H1 (cell line): ENCODE measurements at regions not wholly inside any gene's neighbourhood (a gene's known extent, or its start where the extent isn't known, plus 50 kb on each side); places are given as distances from the start of the nearest gene placed in this dataset.

Experiments
- CTCF ChIA-PET: fragments of 300-600 bp; sonication (Branson Sonifier 250); formaldehyde crosslinking; loops from one replicate; lab custom pipeline; 2021; ENCODE audit not compliant: partially characterized antibody; lab: Charles Lee
- POLR2A ChIA-PET: fragments of 300-600 bp; sonication (Branson Sonifier 250); formaldehyde crosslinking; loops from one replicate; lab custom pipeline; 2021; ENCODE audit warnings: inconsistent platforms; ENCODE audit not compliant: partially characterized antibody; lab: Charles Lee
- DNase-seq, 2 experiments: peaks; one replicate each; pipeline versions ENCODE4 v3.0.0 to v3.0.0-alpha.2; 2010 to 2022; ENCODE audit warnings: low spot score in 2 of 2, low read depth in 1 of 2, mixed read lengths in 1 of 2
- FAIRE-seq: peaks from 2 replicates; lab custom pipeline; 2011; peaks lifted over from hg19 to GRCh38; lab: Jason Lieb, UNC
- H2AFZ ChIP-seq: 2 replicates; pipeline ENCODE4 v1.8.1; 2012; ENCODE audit warnings: low read length, inconsistent platforms
- H2AK5ac ChIP-seq: 2 replicates; pipeline ENCODE4 v1.6.1; 2013; ENCODE audit warnings: low read depth, low read length
- H2BK120ac ChIP-seq: replicated peaks from 2 replicates; pipeline ENCODE3; 2013; ENCODE audit warnings: low read depth, low read length, inconsistent platforms
- H2BK12ac ChIP-seq: 2 replicates; pipeline ENCODE4 v1.6.1; 2013; ENCODE audit warnings: low read depth, low read length
- H2BK15ac ChIP-seq: 2 replicates; pipeline ENCODE4 v1.6.1; 2013; ENCODE audit warnings: low read length
- H2BK20ac ChIP-seq: 2 replicates; pipeline ENCODE4 v1.6.1; 2013; ENCODE audit warnings: low read length
- H2BK5ac ChIP-seq: 2 replicates; pipeline ENCODE4 v1.6.1; 2013; ENCODE audit warnings: low read depth, low read length
- H3K14ac ChIP-seq: 2 replicates; pipeline ENCODE4 v1.6.1; 2013; ENCODE audit warnings: inconsistent platforms; ENCODE audit not compliant: insufficient read length
- H3K18ac ChIP-seq: 2 replicates; pipeline ENCODE4 v1.6.1; 2013; ENCODE audit warnings: low read length; ENCODE audit errors: extremely low read depth
- H3K23ac ChIP-seq: 2 replicates; pipeline ENCODE4 v1.6.1; 2013; ENCODE audit warnings: inconsistent platforms; ENCODE audit not compliant: insufficient read length
- H3K23me2 ChIP-seq: 2 replicates; pipeline ENCODE4 v1.6.1; 2013; ENCODE audit warnings: low read depth, low read length
- H3K27ac ChIP-seq: 2 replicates; pipeline ENCODE4 v1.6.1; 2011; ENCODE audit warnings: low read depth, low read length, inconsistent platforms
- H3K27me3 ChIP-seq, 4 experiments: replicated peaks in 1 of 4; 1 replicate in 1 of 4; 2 replicates in 3 of 4; pipeline versions ENCODE4 v1.6.1 to v1.8.1; 2011 to 2013; ENCODE audit warnings: low read length in 3 of 4, mild to moderate bottlenecking in 3 of 4, inconsistent platforms in 2 of 4, mixed read lengths in 2 of 4, moderate library complexity in 1 of 4; ENCODE audit not compliant: control insufficient read depth in 3 of 4, insufficient read depth in 3 of 4; ENCODE audit errors: extremely low read depth in 1 of 4
- H3K36me3 ChIP-seq, 4 experiments: 2 replicates each; pipeline versions ENCODE4 v1.6.1 to v1.8.1; 2011 to 2013; ENCODE audit warnings: mild to moderate bottlenecking in 4 of 4, low read length in 3 of 4, moderate library complexity in 2 of 4, control low read depth in 1 of 4, inconsistent platforms in 1 of 4; ENCODE audit not compliant: insufficient read depth in 4 of 4, control insufficient read depth in 2 of 4
- H3K4ac ChIP-seq: replicated peaks from 2 replicates; pipeline ENCODE3; 2013; ENCODE audit warnings: low read length, low read depth, mixed read lengths, inconsistent platforms; ENCODE audit not compliant: insufficient read length
- H3K4me1 ChIP-seq, 4 experiments: replicated peaks in 1 of 4; 1 replicate in 1 of 4; 2 replicates in 3 of 4; pipeline versions ENCODE4 v1.6.1 to v1.8.1; 2011 to 2013; ENCODE audit warnings: low read length in 3 of 4, inconsistent platforms in 2 of 4, mixed read lengths in 1 of 4; ENCODE audit not compliant: insufficient read depth in 4 of 4, control insufficient read depth in 3 of 4
- H3K4me2 ChIP-seq, 2 experiments: 2 replicates each; pipeline versions ENCODE4 v1.6.1 to v1.8.1; 2011 to 2013; ENCODE audit warnings: low read depth in 2 of 2, low read length in 2 of 2, control low read depth in 1 of 2, inconsistent platforms in 1 of 2, mild to moderate bottlenecking in 1 of 2; ENCODE audit not compliant: insufficient read depth in 1 of 2
- H3K4me3 ChIP-seq, 4 experiments: fragments of 200-600, 300-600 bp in 1 of 4; sonication (generic), shearing (Covaris generic), sonication (Bioruptor Twin) in 1 of 4; 2 replicates each; pipeline versions ENCODE4 v1.5.1 to v1.8.1; 2011 to 2016; ENCODE audit warnings: low read length in 4 of 4, low read depth in 3 of 4, control low read depth in 2 of 4, inconsistent platforms in 2 of 4, mild to moderate bottlenecking in 2 of 4, mixed read lengths in 1 of 4, moderate library complexity in 1 of 4; ENCODE audit not compliant: insufficient read depth in 2 of 4; ENCODE audit errors: extremely low read depth in 1 of 4
- H3K56ac ChIP-seq: replicated peaks from 2 replicates; pipeline ENCODE3; 2013; ENCODE audit warnings: low read depth, mild to moderate bottlenecking, mixed read lengths, low read length, inconsistent platforms; ENCODE audit not compliant: insufficient read length
- H3K79me1 ChIP-seq: 2 replicates; pipeline ENCODE4 v1.6.1; 2013; ENCODE audit warnings: low read depth, low read length, control low read depth
- H3K79me2 ChIP-seq, 2 experiments: 2 replicates each; pipeline versions ENCODE4 v1.6.1 to v1.8.1; 2012 to 2013; ENCODE audit warnings: low read length in 2 of 2, mild to moderate bottlenecking in 2 of 2, inconsistent platforms in 1 of 2; ENCODE audit not compliant: insufficient read depth in 2 of 2, control insufficient read depth in 1 of 2
- H3K9ac ChIP-seq, 4 experiments: replicated peaks in 1 of 4; 1 replicate in 1 of 4; 2 replicates in 3 of 4; pipeline versions ENCODE4 v1.6.1 to v1.8.1; 2011 to 2013; ENCODE audit warnings: low read depth in 3 of 4, low read length in 3 of 4, control low read depth in 2 of 4, mild to moderate bottlenecking in 2 of 4, moderate library complexity in 2 of 4, inconsistent platforms in 1 of 4; ENCODE audit errors: extremely low read depth in 1 of 4
- H3K9me3 ChIP-seq, 2 experiments: 2 replicates each; pipeline versions ENCODE4 v1.6.1 to v1.8.1; 2012 to 2013; ENCODE audit warnings: mild to moderate bottlenecking in 2 of 2, moderate library complexity in 2 of 2, control low read depth in 1 of 2, inconsistent platforms in 1 of 2, low read depth in 1 of 2, low read length in 1 of 2, mixed read lengths in 1 of 2; ENCODE audit not compliant: insufficient read depth in 2 of 2
- H4K20me1 ChIP-seq, 2 experiments: replicated peaks in 1 of 2; 2 replicates each; pipeline versions ENCODE3 to v1.8.1; 2011 to 2013; ENCODE audit warnings: inconsistent platforms in 2 of 2, low read length in 2 of 2, mild to moderate bottlenecking in 1 of 2; ENCODE audit not compliant: insufficient read depth in 2 of 2, control insufficient read depth in 1 of 2
- H4K5ac ChIP-seq: 2 replicates; pipeline ENCODE4 v1.6.1; 2013; ENCODE audit warnings: low read length, low read depth, mixed read lengths, inconsistent platforms; ENCODE audit not compliant: insufficient read length
- H4K8ac ChIP-seq: 2 replicates; pipeline ENCODE4 v1.8.0; 2013; ENCODE audit warnings: mild to moderate bottlenecking, moderate library complexity, low read length, inconsistent platforms; ENCODE audit not compliant: insufficient read depth; ENCODE audit errors: extremely low read depth
- H4K91ac ChIP-seq: replicated peaks from 2 replicates; pipeline ENCODE3; 2013; ENCODE audit warnings: low read length, mixed read lengths, inconsistent platforms; ENCODE audit not compliant: insufficient read length
- EZH2 ChIP-seq: fragments of 200-600 bp; sonication (generic); IDR thresholded peaks from 2 replicates; pipeline ENCODE4 v1.7.1; 2012; ENCODE audit warnings: low read depth, mild to moderate bottlenecking, moderate library complexity, low read length, inconsistent platforms; ENCODE audit not compliant: severe bottlenecking
- SP1 ChIP-seq: IDR thresholded peaks from 2 replicates; pipeline ENCODE4 v1.6.1; 2011; ENCODE audit warnings: low read depth, low read length

GRCh38 chr2:140085674-140086073, 1305.5 kb upstream of the NXPH2 start:
- no peak overlapping the region for H3K4me2 ChIP-seq
- H2AFZ ChIP-seq, result no peak overlapping the region
- no peak overlapping the region for H2AK5ac ChIP-seq
- ChIA-PET CTCF (interaction anchor here (0.8 kb wide), 1 partner anchor 21 kb away, joined by 4 read pairs; no protein-coding TSS in a partner anchor), POLR2A (no interaction called here)
- no peaks in the 10 kb centered on the region for H3K36me3 ChIP-seq
- H4K20me1 ChIP-seq, result no peaks in the 10 kb centered on the region
- no peaks in the 10 kb centered on the region for H3K4me1 ChIP-seq
- no peak overlapping the region for H4K5ac ChIP-seq
- FAIRE-seq (no peak), DNase-seq (no peak)
- H3K27me3 ChIP-seq, result no peaks in the 10 kb centered on the region
- H4K91ac ChIP-seq, result no peak overlapping the region
- no peak overlapping the region for H3K18ac ChIP-seq
- H3K4ac ChIP-seq, result no peak overlapping the region
- H3K9ac ChIP-seq, result no peak overlapping the region
- H4K8ac ChIP-seq, result no peak overlapping the region
- H3K23me2 ChIP-seq, result no peaks in the 10 kb centered on the region
- no peak overlapping the region for H2BK20ac ChIP-seq
- H2BK5ac ChIP-seq, result no peak overlapping the region
- no peak overlapping the region for H3K14ac ChIP-seq
- H3K9me3 ChIP-seq, result no peaks in the 10 kb centered on the region
- H3K79me1 ChIP-seq, result no peaks in the 10 kb centered on the region
- no peak overlapping the region for H2BK15ac ChIP-seq
- no peak overlapping the region for H3K4me3 ChIP-seq
- no peak overlapping the region for H3K27ac ChIP-seq
- H3K56ac ChIP-seq, result no peak overlapping the region
- no peak overlapping the region for H3K23ac ChIP-seq
- H2BK120ac ChIP-seq, result no peak overlapping the region
- no peaks in the 10 kb centered on the region for H3K79me2 ChIP-seq
- H2BK12ac ChIP-seq, result no peak overlapping the region
- TF ChIP-seq SP1 (no peak), EZH2 (no peak)
